GM10266 (cell line): ENCODE measurements at regions not wholly inside any gene's neighbourhood (a gene's known extent, or its start where the extent isn't known, plus 50 kb on each side); places are given as distances from the start of the nearest gene placed in this dataset.

Experiments used
- DNase-seq: peaks from one replicate; pipeline ENCODE4 v3.0.0; 2012; ENCODE audit errors: extremely low spot score
- TF ChIP-seq, protein P1 (sequence below): IDR thresholded peaks from 2 replicates; pipeline ENCODE4 v1.5.1; 2012; ENCODE audit warnings: mild to moderate bottlenecking, low read depth; ENCODE audit not compliant: control insufficient read depth, insufficient read depth; ENCODE audit errors: missing control alignments

DNA sequence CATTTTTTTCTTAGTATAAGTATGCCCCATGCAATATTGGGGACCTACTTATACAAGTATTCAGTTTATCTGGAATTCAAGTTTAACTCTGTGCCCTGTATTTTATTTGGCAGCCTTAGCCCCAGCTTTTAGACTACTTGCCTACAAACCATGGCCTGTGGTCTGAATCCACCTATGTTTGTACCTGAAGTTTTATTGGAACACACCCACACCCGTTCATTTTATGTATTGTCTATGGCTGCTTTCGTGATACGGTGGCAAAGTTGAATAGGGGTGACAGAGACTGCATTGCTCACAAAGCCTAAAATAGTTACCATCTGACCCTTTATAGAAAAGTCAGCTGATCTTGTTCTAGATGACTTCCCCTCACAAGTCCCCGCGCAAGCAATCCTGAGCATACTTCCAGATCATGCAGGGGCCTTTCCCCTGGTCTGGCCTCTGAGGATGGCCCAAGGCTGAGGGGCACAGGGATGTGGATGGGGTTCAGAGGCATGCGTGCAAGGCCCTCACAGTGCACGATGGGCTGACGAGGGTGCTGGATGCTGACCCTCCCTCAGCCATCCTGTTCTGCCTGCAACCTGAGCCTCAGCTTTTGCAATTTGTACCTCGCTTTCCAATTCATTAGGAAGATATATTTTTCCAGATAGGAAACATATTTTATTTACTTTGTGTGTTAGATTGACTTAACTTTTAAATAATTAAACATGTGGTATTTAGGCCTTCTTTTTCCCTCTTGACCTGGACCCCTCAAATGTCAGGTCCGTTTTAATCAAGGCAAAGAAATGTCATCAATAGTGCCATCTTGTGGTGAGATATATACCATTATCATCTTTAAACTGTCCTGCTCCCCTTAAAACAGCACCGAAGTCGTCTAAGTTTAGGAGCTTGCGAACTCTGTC lies 527.3 kb upstream of the CCDC196 start:
- TF ChIP-seq, protein P1, sequence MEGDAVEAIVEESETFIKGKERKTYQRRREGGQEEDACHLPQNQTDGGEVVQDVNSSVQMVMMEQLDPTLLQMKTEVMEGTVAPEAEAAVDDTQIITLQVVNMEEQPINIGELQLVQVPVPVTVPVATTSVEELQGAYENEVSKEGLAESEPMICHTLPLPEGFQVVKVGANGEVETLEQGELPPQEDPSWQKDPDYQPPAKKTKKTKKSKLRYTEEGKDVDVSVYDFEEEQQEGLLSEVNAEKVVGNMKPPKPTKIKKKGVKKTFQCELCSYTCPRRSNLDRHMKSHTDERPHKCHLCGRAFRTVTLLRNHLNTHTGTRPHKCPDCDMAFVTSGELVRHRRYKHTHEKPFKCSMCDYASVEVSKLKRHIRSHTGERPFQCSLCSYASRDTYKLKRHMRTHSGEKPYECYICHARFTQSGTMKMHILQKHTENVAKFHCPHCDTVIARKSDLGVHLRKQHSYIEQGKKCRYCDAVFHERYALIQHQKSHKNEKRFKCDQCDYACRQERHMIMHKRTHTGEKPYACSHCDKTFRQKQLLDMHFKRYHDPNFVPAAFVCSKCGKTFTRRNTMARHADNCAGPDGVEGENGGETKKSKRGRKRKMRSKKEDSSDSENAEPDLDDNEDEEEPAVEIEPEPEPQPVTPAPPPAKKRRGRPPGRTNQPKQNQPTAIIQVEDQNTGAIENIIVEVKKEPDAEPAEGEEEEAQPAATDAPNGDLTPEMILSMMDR, result peak; percentile 50

DNA sequence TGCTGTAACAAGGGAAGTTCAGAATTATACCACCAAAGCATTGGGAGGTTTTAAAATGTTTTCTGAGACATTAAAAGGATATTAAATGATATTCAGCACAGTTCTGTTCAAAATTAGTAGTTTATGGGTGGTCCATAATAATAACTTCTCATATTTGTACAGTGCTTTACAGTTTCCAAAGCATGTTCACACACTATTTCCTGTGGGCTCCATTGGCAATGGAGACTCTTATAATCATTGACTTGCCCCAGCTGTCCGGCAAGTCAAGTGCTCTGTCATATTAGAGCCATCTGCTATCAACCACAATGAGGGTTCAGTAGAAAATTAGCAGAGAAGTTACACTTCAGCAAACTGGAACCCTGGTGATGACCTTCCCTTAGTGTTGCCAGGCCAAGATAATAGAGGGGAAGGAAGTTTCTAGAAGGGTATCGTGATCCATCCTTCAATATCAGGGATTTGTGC lies 526.6 kb upstream of the CCDC196 start:
- TF ChIP-seq, protein P1, result peak; percentile 26
- DNase-seq, result no peak

More for the DNA sequence above, 527.3 kb upstream of the CCDC196 start:
- peak; percentile 38 for DNase-seq

DNA sequence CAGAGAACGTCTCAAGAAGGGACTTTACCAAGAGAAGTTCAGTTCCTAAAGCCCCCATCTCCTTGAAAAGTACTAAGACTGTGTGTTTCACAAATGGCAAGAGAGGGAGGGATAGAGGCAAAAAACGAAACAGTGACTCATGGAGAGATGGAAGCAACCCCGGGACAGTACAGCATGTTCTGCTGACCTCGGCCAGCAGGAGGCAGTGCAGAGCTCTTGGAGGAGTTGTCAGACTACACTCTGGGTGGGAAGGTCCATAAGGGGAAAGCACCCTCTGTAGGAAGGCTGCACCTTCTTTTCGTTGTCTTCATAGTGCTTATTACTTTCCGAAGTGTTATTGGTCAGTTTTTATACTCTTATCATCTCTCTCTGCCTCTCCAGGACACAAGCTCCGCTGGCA lies 525.2 kb upstream of the CCDC196 start:
- TF ChIP-seq, protein P1, result peak; percentile 68
- peak; percentile 45 for DNase-seq

DNA sequence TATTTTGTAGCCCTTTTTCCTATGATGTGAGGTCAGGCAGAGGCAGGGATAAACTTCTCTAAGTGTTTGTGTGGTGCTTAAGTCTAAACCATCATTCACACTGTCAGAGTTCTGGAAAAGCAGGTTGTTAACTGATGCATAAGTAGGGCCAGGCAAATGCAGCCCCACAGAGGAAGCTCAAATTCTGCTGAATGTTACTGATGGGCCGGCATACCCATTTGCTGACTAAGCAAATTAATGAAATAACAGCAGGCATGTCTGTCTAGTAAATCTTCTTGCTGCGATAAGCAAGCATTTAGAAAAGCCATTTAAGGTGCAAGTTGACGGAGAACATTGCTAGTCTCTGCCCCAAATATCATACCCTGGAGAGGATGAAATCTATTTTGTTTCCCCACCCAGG lies 523.2 kb upstream of the CCDC196 start:
- TF ChIP-seq, protein P1, result no peak

DNA sequence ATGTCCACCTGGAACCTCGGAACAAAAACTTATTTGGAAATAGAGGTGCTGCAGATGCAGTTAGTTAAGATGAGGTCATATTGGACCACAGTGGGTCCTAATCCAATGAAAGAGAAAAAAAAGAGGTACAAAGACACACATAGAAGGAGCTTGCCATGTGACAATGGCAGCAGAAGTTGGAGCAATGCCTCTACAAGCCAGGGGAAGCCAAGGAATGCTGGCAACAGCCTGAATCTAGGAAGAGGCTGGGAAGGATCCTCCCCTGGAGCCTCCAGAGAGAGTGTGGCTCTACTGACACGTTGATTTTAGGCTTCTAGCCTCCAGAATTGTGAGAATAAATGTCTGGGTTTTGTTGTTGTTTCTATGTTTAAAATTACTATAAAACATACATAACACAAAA lies 521.8 kb upstream of the CCDC196 start:
- DNase-seq, result no peak
- TF ChIP-seq, protein P1, result no peak

More for the DNA sequence above, 523.2 kb upstream of the CCDC196 start:
- DNase-seq, result no peak

DNA sequence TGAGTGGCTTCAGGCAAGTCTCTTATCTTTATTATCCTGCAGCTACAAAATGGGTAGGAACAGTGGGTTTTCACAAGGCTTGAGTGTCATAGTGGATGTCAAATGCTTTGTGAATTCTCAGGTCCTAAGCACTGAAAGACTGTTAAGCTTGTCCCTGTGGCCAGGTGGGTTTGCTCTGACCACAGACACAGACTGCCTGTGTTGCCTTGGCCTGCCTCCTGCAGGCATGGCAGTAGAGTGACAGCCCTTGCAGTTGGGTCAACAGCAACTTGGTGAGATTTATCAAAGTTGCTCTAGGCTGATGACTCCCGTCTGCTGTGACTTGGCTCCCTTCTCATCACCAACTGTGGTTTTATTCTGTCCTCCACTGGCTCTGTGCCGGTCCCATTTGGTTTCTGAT lies 520.0 kb upstream of the CCDC196 start:
- DNase-seq, result no peak

More for the DNA sequence above, 520.0 kb upstream of the CCDC196 start:
- TF ChIP-seq, protein P1, result no peak
